HepG2 (cell line): ENCODE measurements at regions not wholly inside any gene's neighbourhood (a gene's known extent, or its start where the extent isn't known, plus 50 kb on each side); places are given as distances from the start of the nearest gene placed in this dataset.

Source experiments
- ATAC-seq: fragments of 200-7000 bp; cut with Tn5 transposase; 3 replicates; pipeline ENCODE4 v1.9.1; 2020; ENCODE audit warnings: mild to moderate bottlenecking, moderate library complexity
- BruUV-seq: library from RNA; stranded (reverse); fragments of 400-500 nt; replicated peaks from 2 replicates; lab custom pipeline; 2021; lab: Mats Ljungman, UMichigan
- CTCF ChIA-PET: fragments of 300-600 bp; formaldehyde crosslinking; extraction: SDS; loops from one replicate; lab custom pipeline; 2021; ENCODE audit warnings: low total read pairs, inconsistent platforms, low intra/inter-chr PET ratio; lab: Yijun Ruan, JAX
- POLR2A ChIA-PET: fragments of 350-600 bp; sonication (Branson Sonifier 250); formaldehyde crosslinking; loops from one replicate; lab custom pipeline; 2020; ENCODE audit warnings: antibody characterized with exemption, inconsistent platforms; lab: Yijun Ruan, JAX
- DNase-seq: peaks from one replicate; pipeline ENCODE4 v3.0.0-alpha.2; 2015; ENCODE audit warnings: low spot score
- FAIRE-seq: peaks from 3 replicates; lab custom pipeline; 2011; peaks lifted over from hg19 to GRCh38; lab: Jason Lieb, UNC
- H2AFZ ChIP-seq: one replicate; pipeline ENCODE4 v1.6.1; 2011; ENCODE audit warnings: low read length, inconsistent platforms
- H3K27ac ChIP-seq: fragments of 300-600 bp; 3 replicates; pipeline ENCODE4 v1.8.0; 2011; ENCODE audit warnings: mixed run types, mild to moderate bottlenecking, mixed read lengths, low read length, inconsistent platforms; ENCODE audit not compliant: insufficient read depth; ENCODE audit errors: extremely low read length
- H3K27me3 ChIP-seq, 2 experiments: fragments of 200-600 bp in 1 of 2; 2 replicates in 1 of 2; 3 replicates in 1 of 2; pipeline versions ENCODE4 v1.6.0 to v1.8.0; 2011; ENCODE audit warnings: low read length in 2 of 2, mild to moderate bottlenecking in 2 of 2, moderate library complexity in 2 of 2, inconsistent platforms in 1 of 2; ENCODE audit not compliant: insufficient read depth in 2 of 2, control insufficient read depth in 1 of 2
- H3K36me3 ChIP-seq, 2 experiments: fragments of 200-600 bp in 1 of 2; replicated peaks in 1 of 2; 2 replicates in 1 of 2; 3 replicates in 1 of 2; pipeline versions ENCODE4 v1.5.1 to v1.8.0; 2011; ENCODE audit warnings: low read length in 2 of 2, inconsistent platforms in 1 of 2; ENCODE audit not compliant: insufficient read depth in 2 of 2, control insufficient read depth in 1 of 2
- H3K4me1 ChIP-seq: 2 replicates; pipeline ENCODE4 v1.5.1; 2012; ENCODE audit warnings: low read length, inconsistent platforms; ENCODE audit not compliant: insufficient read depth
- H3K4me2 ChIP-seq: 2 replicates; pipeline ENCODE4 v1.6.0; 2011; ENCODE audit warnings: low read depth, low read length, inconsistent platforms
- H3K4me3 ChIP-seq, 3 experiments: fragments of 200-600 bp in 1 of 3; sonication (generic), shearing (Covaris generic) in 1 of 3; replicated peaks in 1 of 3; 2 replicates each; pipeline ENCODE4 v1.5.1; 2011 to 2016; ENCODE audit warnings: low read length in 3 of 3, inconsistent platforms in 2 of 3, low read depth in 2 of 3, mild to moderate bottlenecking in 2 of 3, control low read depth in 1 of 3, mixed read lengths in 1 of 3; ENCODE audit not compliant: insufficient read depth in 1 of 3
- H3K79me2 ChIP-seq: one replicate; pipeline ENCODE4 v1.6.1; 2011; ENCODE audit warnings: low read length, inconsistent platforms; ENCODE audit not compliant: insufficient read depth
- H3K9ac ChIP-seq: 2 replicates; pipeline ENCODE4 v1.6.0; 2011; ENCODE audit warnings: mild to moderate bottlenecking, low read depth, low read length, inconsistent platforms; ENCODE audit not compliant: insufficient read depth
- H3K9me3 ChIP-seq: 2 replicates; pipeline ENCODE4 v1.5.1; 2012; ENCODE audit warnings: mild to moderate bottlenecking, low read length
- H4K20me1 ChIP-seq: 2 replicates; pipeline ENCODE4 v1.6.0; 2011; ENCODE audit warnings: inconsistent platforms, mild to moderate bottlenecking, low read length, moderate library complexity; ENCODE audit not compliant: insufficient read depth
- FOXJ3 ChIP-seq: sonication (generic); formaldehyde crosslinking; IDR thresholded peaks from 2 replicates; pipeline ENCODE4 v1.4.0; 2020; ENCODE audit warnings: missing genetic modification reagents, mild to moderate bottlenecking, borderline replicate concordance
- NR3C1 ChIP-seq: sonication (generic); formaldehyde crosslinking; IDR thresholded peaks from 2 replicates; pipeline ENCODE4 v1.4.0; 2020; ENCODE audit warnings: missing genetic modification reagents
- SATB2 ChIP-seq: sonication (generic); formaldehyde crosslinking; IDR thresholded peaks from 2 replicates; pipeline ENCODE4 v1.5.0; 2020; ENCODE audit warnings: missing genetic modification reagents
- SIX1 ChIP-seq: sonication (generic); formaldehyde crosslinking; IDR thresholded peaks from 2 replicates; pipeline ENCODE4 v1.4.0; 2020; ENCODE audit warnings: missing genetic modification reagents, borderline replicate concordance
- SMAD1 ChIP-seq: sonication (generic); formaldehyde crosslinking; IDR thresholded peaks from 2 replicates; pipeline ENCODE4 v1.4.0; 2020; ENCODE audit warnings: missing genetic modification reagents, low read depth, mild to moderate bottlenecking, borderline replicate concordance
- SMYD3 ChIP-seq: sonication (generic); formaldehyde crosslinking; IDR thresholded peaks from 2 replicates; pipeline ENCODE4 v1.8.1; 2023; ENCODE audit warnings: mild to moderate bottlenecking, missing genetic modification reagents
- TAF15 ChIP-seq: fragments of 200-400 bp; formaldehyde crosslinking; IDR thresholded peaks from one replicate; pipeline ENCODE4 v1.6.1; 2018; ENCODE audit warnings: mild to moderate bottlenecking, low read depth, low read length; ENCODE audit not compliant: poor library complexity, severe bottlenecking
- ZMAT3 ChIP-seq: sonication (generic); formaldehyde crosslinking; conservative IDR thresholded peaks from 2 replicates; pipeline ENCODE4 v1.7.0; 2021; ENCODE audit warnings: missing genetic modification reagents
- ZNF274 ChIP-seq: sonication (generic); formaldehyde crosslinking; IDR thresholded peaks from 2 replicates; pipeline ENCODE4 v1.5.1; 2020; ENCODE audit warnings: mild to moderate bottlenecking, missing genetic modification reagents
- ZNF558 ChIP-seq: sonication (generic); formaldehyde crosslinking; IDR thresholded peaks from 2 replicates; pipeline ENCODE4 v1.9.0; 2022; ENCODE audit warnings: mild to moderate bottlenecking, missing genetic modification reagents, borderline replicate concordance
- WGBS: methylation state at CpG from one replicate; pipeline ENCODE4 v1.1.6; 2017; ENCODE audit warnings: low lambda C conversion rate; 5-methylcytosine and 5-hydroxymethylcytosine counted together
- in situ Hi-C: cut with HindIII; loops from 2 replicates; pipeline ENCODE4 v1.10.0; 2017; ENCODE audit warnings: low pct_unique_long_range_greater_than_20kb; ENCODE audit not compliant: extremely low pct_ligation_motif_present
- intact Hi-C: fragments of 100-400 bp; cut with micrococcal nuclease; formaldehyde crosslinking; loops from one replicate; pipeline ENCODE4 v1.10.0; 2022; ENCODE audit not compliant: unreplicated experiment
- TF ChIP-seq, protein P1 (sequence below): IDR thresholded peaks from 2 replicates; pipeline ENCODE4 v1.6.1; 2016; ENCODE audit warnings: missing compliant biosample characterization, missing genetic modification reagents, borderline replicate concordance
- TF ChIP-seq, protein P2 (sequence below): sonication (generic); formaldehyde crosslinking; IDR thresholded peaks from 2 replicates; pipeline ENCODE4 v1.5.0; 2020; ENCODE audit warnings: missing genetic modification reagents
- TF ChIP-seq, protein P3 (sequence below): sonication (generic); formaldehyde crosslinking; IDR thresholded peaks from 2 replicates; pipeline ENCODE4 v1.8.0; 2022; ENCODE audit warnings: mild to moderate bottlenecking, missing genetic modification reagents, borderline replicate concordance
- TF ChIP-seq, protein P4 (sequence below): sonication (generic); formaldehyde crosslinking; IDR thresholded peaks from 2 replicates; pipeline ENCODE4 v1.4.0; 2020; ENCODE audit warnings: missing genetic modification reagents

DNA sequence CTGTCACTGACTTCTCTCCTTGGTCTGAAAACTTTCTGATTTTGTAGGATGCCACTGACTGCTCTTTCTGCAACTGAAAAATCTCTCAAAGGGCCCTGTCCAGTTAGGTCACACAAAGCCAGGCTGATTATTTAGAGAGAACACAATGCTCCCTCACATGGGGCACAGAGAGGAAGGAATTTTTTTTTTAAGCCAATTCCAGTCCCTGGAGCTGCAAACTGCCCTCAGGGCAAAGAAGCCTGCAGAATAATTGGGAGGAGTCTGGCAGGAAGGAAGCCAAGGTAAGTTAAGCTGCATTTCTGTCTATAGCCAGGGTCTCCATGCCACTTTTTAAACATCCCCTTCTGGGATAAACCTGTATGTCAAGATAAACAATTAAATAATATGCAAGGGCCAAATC is 305.5 kb downstream of the ZSWIM6 start:
- H3K27ac ChIP-seq, result no peak overlapping the region
- no peak overlapping the region for H2AFZ ChIP-seq
- DNase-seq (no peak), FAIRE-seq (no peak), ATAC-seq (no peak)
- no peaks in the 10 kb centered on the region for H3K36me3 ChIP-seq
- in situ Hi-C loops, result no loop called here
- H3K9me3 ChIP-seq, result no peaks in the 10 kb centered on the region
- no peak overlapping the region for H3K4me2 ChIP-seq
- TF ChIP-seq ZNF274 (CRISPR knock-in tag), result no peak
- TF ChIP-seq, protein P1, sequence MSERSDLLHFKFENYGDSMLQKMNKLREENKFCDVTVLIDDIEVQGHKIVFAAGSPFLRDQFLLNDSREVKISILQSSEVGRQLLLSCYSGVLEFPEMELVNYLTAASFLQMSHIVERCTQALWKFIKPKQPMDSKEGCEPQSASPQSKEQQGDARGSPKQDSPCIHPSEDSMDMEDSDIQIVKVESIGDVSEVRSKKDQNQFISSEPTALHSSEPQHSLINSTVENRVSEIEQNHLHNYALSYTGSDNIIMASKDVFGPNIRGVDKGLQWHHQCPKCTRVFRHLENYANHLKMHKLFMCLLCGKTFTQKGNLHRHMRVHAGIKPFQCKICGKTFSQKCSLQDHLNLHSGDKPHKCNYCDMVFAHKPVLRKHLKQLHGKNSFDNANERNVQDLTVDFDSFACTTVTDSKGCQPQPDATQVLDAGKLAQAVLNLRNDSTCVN (CRISPR knock-in tag), result no peak
- ChIA-PET CTCF (no interaction called here), POLR2A (no interaction called here)
- intact Hi-C loops, result no loop called here
- BruUV-seq, result no TSS peak
- no peak overlapping the region for H3K9ac ChIP-seq
- no peaks in the 10 kb centered on the region for H3K79me2 ChIP-seq
- H3K27me3 ChIP-seq, result peaks cover 1 to 9% of the 10 kb centered on the region in 2 experiments
- no peaks in the 10 kb centered on the region for H4K20me1 ChIP-seq
- H3K4me1 ChIP-seq, result no peaks in the 10 kb centered on the region
- no peak overlapping the region for H3K4me3 ChIP-seq

DNA sequence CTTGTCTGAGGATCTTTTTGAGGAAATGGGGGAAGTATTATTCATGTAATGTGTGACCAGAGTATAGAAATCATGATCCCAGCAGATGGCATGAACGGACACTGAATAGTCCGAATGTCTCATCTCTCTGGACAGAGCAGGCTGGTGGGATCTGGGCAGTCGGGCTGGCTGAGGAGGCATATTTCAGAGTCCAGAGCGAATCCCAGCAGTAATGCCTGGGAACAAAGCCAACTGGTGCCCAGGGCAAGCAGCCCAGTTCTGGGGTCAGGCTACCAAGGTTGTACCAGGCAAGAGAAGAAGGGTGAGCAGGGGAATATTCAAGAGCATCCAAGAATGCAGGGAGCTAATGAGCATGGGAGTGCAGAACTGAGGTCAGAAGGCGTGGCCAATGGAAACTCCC is 306.4 kb downstream of the ZSWIM6 start:
- no peak for FAIRE-seq

More for the DNA sequence above, 306.4 kb downstream of the ZSWIM6 start:
- H3K9ac ChIP-seq, result no peak overlapping the region
- CTCF ChIA-PET, result no interaction called here
- peaks cover 1 to 9% of the 10 kb centered on the region in 2 experiments for H3K27me3 ChIP-seq
- no peaks in the 10 kb centered on the region for H3K36me3 ChIP-seq
- in situ Hi-C loops (no loop called here), intact Hi-C loops (no loop called here)
- TF ChIP-seq TAF15, result no peak
- TF ChIP-seq SMYD3, result no peak
- no peak for TF ChIP-seq NR3C1
- no peak for TF ChIP-seq SIX1 (CRISPR knock-in tag)
- no peak for TF ChIP-seq ZMAT3
- TF ChIP-seq, protein P2, sequence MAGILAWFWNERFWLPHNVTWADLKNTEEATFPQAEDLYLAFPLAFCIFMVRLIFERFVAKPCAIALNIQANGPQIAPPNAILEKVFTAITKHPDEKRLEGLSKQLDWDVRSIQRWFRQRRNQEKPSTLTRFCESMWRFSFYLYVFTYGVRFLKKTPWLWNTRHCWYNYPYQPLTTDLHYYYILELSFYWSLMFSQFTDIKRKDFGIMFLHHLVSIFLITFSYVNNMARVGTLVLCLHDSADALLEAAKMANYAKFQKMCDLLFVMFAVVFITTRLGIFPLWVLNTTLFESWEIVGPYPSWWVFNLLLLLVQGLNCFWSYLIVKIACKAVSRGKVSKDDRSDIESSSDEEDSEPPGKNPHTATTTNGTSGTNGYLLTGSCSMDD (CRISPR knock-in tag), result no peak
- no peak for TF ChIP-seq SATB2
- TF ChIP-seq SMAD1 (CRISPR knock-in tag), result no peak
- TF ChIP-seq FOXJ3 (CRISPR knock-in tag), result no peak
- TF ChIP-seq, protein P3, sequence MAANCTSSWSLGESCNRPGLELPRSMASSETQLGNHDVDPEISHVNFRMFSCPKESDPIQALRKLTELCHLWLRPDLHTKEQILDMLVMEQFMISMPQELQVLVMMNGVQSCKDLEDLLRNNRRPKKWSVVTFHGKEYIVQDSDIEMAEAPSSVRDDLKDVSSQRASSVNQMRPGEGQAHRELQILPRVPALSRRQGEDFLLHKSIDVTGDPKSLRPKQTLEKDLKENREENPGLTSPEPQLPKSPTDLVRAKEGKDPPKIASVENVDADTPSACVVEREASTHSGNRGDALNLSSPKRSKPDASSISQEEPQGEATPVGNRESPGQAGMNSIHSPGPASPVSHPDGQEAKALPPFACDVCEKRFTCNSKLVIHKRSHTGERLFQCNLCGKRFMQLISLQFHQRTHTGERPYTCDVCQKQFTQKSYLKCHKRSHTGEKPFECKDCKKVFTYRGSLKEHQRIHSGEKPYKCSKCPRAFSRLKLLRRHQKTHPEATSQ, result no peak
- TF ChIP-seq ZNF558 (CRISPR knock-in tag), result no peak
- TF ChIP-seq, protein P4, sequence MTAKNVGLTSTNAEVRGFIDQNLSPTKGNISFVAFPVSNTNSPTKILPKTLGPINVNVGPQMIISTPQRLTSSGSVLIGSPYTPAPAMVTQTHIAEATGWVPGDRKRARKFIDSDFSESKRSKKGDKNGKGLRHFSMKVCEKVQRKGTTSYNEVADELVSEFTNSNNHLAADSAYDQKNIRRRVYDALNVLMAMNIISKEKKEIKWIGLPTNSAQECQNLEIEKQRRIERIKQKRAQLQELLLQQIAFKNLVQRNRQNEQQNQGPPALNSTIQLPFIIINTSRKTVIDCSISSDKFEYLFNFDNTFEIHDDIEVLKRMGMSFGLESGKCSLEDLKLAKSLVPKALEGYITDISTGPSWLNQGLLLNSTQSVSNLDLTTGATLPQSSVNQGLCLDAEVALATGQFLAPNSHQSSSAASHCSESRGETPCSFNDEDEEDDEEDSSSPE (CRISPR knock-in tag), result no peak
- H3K27ac ChIP-seq, result no peak overlapping the region
- no peaks in the 10 kb centered on the region for H4K20me1 ChIP-seq
- H3K79me2 ChIP-seq, result no peaks in the 10 kb centered on the region
- DNase-seq (no peak), ATAC-seq (no peak)
- no peak overlapping the region for H3K4me2 ChIP-seq
- no peaks in the 10 kb centered on the region for H3K4me1 ChIP-seq
- H2AFZ ChIP-seq, result no peak overlapping the region
- WGBS, result 39% methylated on average over 4 of the region's 5 CpGs
- no peaks in the 10 kb centered on the region for H3K9me3 ChIP-seq
- no TSS peak for BruUV-seq
- no peak overlapping the region for H3K4me3 ChIP-seq
- POLR2A ChIA-PET, result no interaction called here
